ENCODE measurements at regions not wholly inside any gene's neighbourhood (a gene's known extent, or its start where the extent isn't known, plus 50 kb on each side); places are given as distances from the start of the nearest gene placed in this dataset.

DNA sequence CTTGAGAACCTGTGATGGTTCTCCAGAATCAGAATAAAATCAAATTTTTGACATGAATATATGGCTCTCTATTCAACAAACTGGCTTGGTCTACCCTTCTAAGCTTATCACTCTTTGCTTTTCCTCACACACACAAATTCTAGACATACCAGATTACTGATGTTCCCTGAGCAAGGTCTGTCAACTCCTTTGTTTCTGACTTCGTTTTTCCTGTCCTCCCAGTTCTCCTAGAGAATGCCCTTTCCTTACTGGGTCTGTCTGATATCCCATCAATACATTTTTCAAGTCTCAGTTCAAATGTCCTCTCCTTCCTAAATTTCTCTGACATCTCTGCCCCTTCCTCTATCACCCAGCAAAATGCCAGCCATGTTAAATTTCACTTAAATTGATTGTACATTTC is 202.1 kb upstream of the IGFBP7 start:
- Histone ChIP-seq H3K9me3 (ENCODE audit: control insufficient read depth, insufficient read depth, low read depth, low read length) (no peaks in the 10 kb centered on the region), H3K36me3 (ENCODE audit: control insufficient read depth, insufficient read depth, low read length) (no peaks in the 10 kb centered on the region), H3K27me3 (ENCODE audit: control insufficient read depth, insufficient read depth, low read length) (no peaks in the 10 kb centered on the region), H3K27ac (ENCODE audit: low read length) (no peak overlapping the region), H3K4me1 (ENCODE audit: control insufficient read depth, insufficient read depth, low read length) (no peaks in the 10 kb centered on the region), H3K4me3 (ENCODE audit: low read depth in 2 of 2, low read length in 2 of 2) (no peak overlapping the region)
- BruUV-seq (replicated peaks): no TSS peak
- TF ChIP-seq, protein P1, sequence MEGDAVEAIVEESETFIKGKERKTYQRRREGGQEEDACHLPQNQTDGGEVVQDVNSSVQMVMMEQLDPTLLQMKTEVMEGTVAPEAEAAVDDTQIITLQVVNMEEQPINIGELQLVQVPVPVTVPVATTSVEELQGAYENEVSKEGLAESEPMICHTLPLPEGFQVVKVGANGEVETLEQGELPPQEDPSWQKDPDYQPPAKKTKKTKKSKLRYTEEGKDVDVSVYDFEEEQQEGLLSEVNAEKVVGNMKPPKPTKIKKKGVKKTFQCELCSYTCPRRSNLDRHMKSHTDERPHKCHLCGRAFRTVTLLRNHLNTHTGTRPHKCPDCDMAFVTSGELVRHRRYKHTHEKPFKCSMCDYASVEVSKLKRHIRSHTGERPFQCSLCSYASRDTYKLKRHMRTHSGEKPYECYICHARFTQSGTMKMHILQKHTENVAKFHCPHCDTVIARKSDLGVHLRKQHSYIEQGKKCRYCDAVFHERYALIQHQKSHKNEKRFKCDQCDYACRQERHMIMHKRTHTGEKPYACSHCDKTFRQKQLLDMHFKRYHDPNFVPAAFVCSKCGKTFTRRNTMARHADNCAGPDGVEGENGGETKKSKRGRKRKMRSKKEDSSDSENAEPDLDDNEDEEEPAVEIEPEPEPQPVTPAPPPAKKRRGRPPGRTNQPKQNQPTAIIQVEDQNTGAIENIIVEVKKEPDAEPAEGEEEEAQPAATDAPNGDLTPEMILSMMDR (IDR thresholded peaks at IDR 0.05): no peak
- TF ChIP-seq TCF7L2 (IDR thresholded peaks at IDR 0.05; ENCODE audit: low read depth, low read length) (no peak), POLR2AphosphoS5 (IDR thresholded peaks at IDR 0.05; ENCODE audit: low read depth, low read length) (no peak), SIN3A (IDR thresholded peaks at IDR 0.05; ENCODE audit: borderline replicate concordance, insufficient read depth, low read depth, low read length) (no peak)
- TF ChIP-seq, protein P2, sequence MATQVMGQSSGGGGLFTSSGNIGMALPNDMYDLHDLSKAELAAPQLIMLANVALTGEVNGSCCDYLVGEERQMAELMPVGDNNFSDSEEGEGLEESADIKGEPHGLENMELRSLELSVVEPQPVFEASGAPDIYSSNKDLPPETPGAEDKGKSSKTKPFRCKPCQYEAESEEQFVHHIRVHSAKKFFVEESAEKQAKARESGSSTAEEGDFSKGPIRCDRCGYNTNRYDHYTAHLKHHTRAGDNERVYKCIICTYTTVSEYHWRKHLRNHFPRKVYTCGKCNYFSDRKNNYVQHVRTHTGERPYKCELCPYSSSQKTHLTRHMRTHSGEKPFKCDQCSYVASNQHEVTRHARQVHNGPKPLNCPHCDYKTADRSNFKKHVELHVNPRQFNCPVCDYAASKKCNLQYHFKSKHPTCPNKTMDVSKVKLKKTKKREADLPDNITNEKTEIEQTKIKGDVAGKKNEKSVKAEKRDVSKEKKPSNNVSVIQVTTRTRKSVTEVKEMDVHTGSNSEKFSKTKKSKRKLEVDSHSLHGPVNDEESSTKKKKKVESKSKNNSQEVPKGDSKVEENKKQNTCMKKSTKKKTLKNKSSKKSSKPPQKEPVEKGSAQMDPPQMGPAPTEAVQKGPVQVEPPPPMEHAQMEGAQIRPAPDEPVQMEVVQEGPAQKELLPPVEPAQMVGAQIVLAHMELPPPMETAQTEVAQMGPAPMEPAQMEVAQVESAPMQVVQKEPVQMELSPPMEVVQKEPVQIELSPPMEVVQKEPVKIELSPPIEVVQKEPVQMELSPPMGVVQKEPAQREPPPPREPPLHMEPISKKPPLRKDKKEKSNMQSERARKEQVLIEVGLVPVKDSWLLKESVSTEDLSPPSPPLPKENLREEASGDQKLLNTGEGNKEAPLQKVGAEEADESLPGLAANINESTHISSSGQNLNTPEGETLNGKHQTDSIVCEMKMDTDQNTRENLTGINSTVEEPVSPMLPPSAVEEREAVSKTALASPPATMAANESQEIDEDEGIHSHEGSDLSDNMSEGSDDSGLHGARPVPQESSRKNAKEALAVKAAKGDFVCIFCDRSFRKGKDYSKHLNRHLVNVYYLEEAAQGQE (IDR thresholded peaks at IDR 0.05; ENCODE audit: insufficient read depth in 1 of 2, low read depth in 2 of 2, low read length in 1 of 2): no peak
- no peak for DNase-seq (ENCODE audit: low read depth, low spot score)
- ChIA-PET POLR2A (no interaction called here), CTCF (no interaction called here)
- in situ Hi-C loops (cut with HindIII; ENCODE audit: low pct_unique_long_range_greater_than_20kb, low sequenced_read_pairs) (no loop called here), intact Hi-C loops (cut with micrococcal nuclease; ENCODE audit: unreplicated experiment) (no loop called here)
- no peak for ATAC-seq

GRCh38 chr4:57309658-57310057 is 199.5 kb upstream of the IGFBP7 start:
- no peaks in the 10 kb centered on the region for H3K9me3 ChIP-seq (ENCODE audit: control insufficient read depth, insufficient read depth, low read depth, low read length)
- ATAC-seq (no peak), DNase-seq (ENCODE audit: low read depth, low spot score) (no peak)
- intact Hi-C loops (cut with micrococcal nuclease; ENCODE audit: unreplicated experiment) (no loop called here), in situ Hi-C loops (cut with HindIII; ENCODE audit: low pct_unique_long_range_greater_than_20kb, low sequenced_read_pairs) (no loop called here)
- no TSS peak for BruUV-seq (replicated peaks)
- H3K27me3 ChIP-seq (ENCODE audit: control insufficient read depth, insufficient read depth, low read length): no peaks in the 10 kb centered on the region
- H3K4me3 ChIP-seq (ENCODE audit: low read depth in 2 of 2, low read length in 2 of 2): no peak overlapping the region
- POLR2A ChIA-PET: no interaction called here
- no peak overlapping the region for H3K27ac ChIP-seq (ENCODE audit: low read length)
- TF ChIP-seq, protein P1 (IDR thresholded peaks at IDR 0.05): no peak
- TF ChIP-seq, protein P2 (IDR thresholded peaks at IDR 0.05; ENCODE audit: insufficient read depth in 1 of 2, low read depth in 2 of 2, low read length in 1 of 2): no peak
- TF ChIP-seq TCF7L2 (IDR thresholded peaks at IDR 0.05; ENCODE audit: low read depth, low read length): no peak
- no peak for TF ChIP-seq POLR2AphosphoS5 (IDR thresholded peaks at IDR 0.05; ENCODE audit: low read depth, low read length)
- no peak for TF ChIP-seq SIN3A (IDR thresholded peaks at IDR 0.05; ENCODE audit: borderline replicate concordance, insufficient read depth, low read depth, low read length)
- no peaks in the 10 kb centered on the region for H3K36me3 ChIP-seq (ENCODE audit: control insufficient read depth, insufficient read depth, low read length)
- no peaks in the 10 kb centered on the region for H3K4me1 ChIP-seq (ENCODE audit: control insufficient read depth, insufficient read depth, low read length)
- CTCF ChIA-PET: no interaction called here
